ENCODE measurements at regions not wholly inside any gene's neighbourhood (a gene's known extent, or its start where the extent isn't known, plus 50 kb on each side); places are given as distances from the start of the nearest gene placed in this dataset.

GRCh38 chr3:4138786-4139431 is 164.3 kb upstream of the SETMAR start:
- no peak for TF ChIP-seq CTCF (IDR thresholded peaks at IDR 0.05; ENCODE audit: insufficient read depth, low read depth, low read length)
- TF ChIP-seq EZH2 (IDR thresholded peaks at IDR 0.05; ENCODE audit: insufficient read depth, low read length) = no peak

Measured in astrocyte (in vitro differentiated cells and primary cell).